ENCODE measurements at regions not wholly inside any gene's neighbourhood (a gene's known extent, or its start where the extent isn't known, plus 50 kb on each side); places are given as distances from the start of the nearest gene placed in this dataset.

DNA sequence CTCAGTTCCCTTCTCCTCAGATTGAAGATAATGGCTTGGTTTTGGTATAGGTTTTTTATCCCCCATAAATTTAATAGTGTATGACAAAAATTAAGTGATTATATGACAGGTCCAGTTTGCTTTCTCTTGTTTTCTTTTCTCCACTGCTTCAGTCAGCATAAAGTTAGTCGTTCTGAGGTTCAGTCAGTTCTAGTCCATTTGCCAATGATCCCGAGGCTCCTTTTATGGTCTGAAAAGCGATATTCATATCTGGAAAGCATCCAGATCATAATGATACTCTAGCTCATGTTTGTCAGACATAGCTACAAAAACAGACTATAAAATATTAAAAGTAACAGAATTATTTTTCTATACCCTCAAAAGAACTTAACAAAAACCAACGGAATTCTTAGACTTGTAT lies 67.1 kb upstream of the SLC38A4 start:
- no peak overlapping the region for H3K4me3 Mint-ChIP-seq
- H3K4me1 Mint-ChIP-seq, result no peaks in the 10 kb centered on the region
- no peak for TF ChIP-seq CTCF (IDR thresholded peaks at IDR 0.05)
- H3K36me3 Mint-ChIP-seq (ENCODE audit: low read depth), result no peaks in the 10 kb centered on the region
- no peak overlapping the region for H3K27ac Mint-ChIP-seq
- DNase-seq, result no peak
- peaks cover 4% of the 10 kb centered on the region for H3K9me3 Mint-ChIP-seq
- peaks cover 11% of the 10 kb centered on the region for H3K27me3 Mint-ChIP-seq (ENCODE audit: low read depth, poor library complexity)

GRCh38 chr12:46893434-46893833 lies 67.6 kb upstream of the SLC38A4 start:
- TF ChIP-seq CTCF (IDR thresholded peaks at IDR 0.05), result no peak
- H3K9me3 Mint-ChIP-seq, result peaks cover 4% of the 10 kb centered on the region
- H3K4me3 Mint-ChIP-seq, result no peak overlapping the region

DNA sequence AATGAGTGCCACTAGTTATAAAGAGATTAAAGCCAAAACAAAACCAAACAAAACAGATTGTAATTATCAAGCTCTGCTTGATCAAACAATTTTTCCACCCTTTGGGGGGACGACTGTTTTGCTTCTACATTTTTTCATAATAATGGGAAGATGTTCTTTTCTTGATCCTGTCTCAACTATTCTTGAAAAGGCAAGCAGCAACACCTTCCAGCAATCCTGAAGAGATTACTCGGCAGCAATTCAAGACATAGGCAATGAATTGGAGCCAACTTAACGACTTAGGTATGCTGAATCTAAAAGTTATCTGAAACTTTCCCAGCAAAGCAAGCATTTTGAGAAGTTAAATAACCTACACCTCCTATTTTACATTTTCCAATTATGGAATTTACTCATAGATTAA lies 69.9 kb upstream of the SLC38A4 start:
- Mint-ChIP-seq H3K27ac (no peak overlapping the region), H3K4me1 (no peaks in the 10 kb centered on the region), H3K36me3 (ENCODE audit: low read depth) (no peaks in the 10 kb centered on the region), H3K4me3 (no peak overlapping the region), H3K9me3 (no peaks in the 10 kb centered on the region), H3K27me3 (ENCODE audit: low read depth, poor library complexity) (peaks cover 8% of the 10 kb centered on the region)
- no peak for DNase-seq
- no peak for TF ChIP-seq CTCF (IDR thresholded peaks at IDR 0.05)

More at GRCh38 chr12:46893434-46893833, 67.6 kb upstream of the SLC38A4 start:
- H3K4me1 Mint-ChIP-seq, result no peaks in the 10 kb centered on the region
- no peak for DNase-seq
- H3K36me3 Mint-ChIP-seq (ENCODE audit: low read depth), result no peaks in the 10 kb centered on the region
- peaks cover 8% of the 10 kb centered on the region for H3K27me3 Mint-ChIP-seq (ENCODE audit: low read depth, poor library complexity)
- no peak overlapping the region for H3K27ac Mint-ChIP-seq

GRCh38 chr12:46896680-46897079 lies 70.9 kb upstream of the SLC38A4 start:
- no peaks in the 10 kb centered on the region for H3K4me1 Mint-ChIP-seq

GRCh38 chr12:46898152-46898931 lies 72.5 kb upstream of the SLC38A4 start:
- Mint-ChIP-seq H3K4me3 (no peak overlapping the region), H3K4me1 (no peaks in the 10 kb centered on the region), H3K27me3 (ENCODE audit: low read depth, poor library complexity) (peaks cover 8% of the 10 kb centered on the region), H3K36me3 (ENCODE audit: low read depth) (no peaks in the 10 kb centered on the region), H3K27ac (no peak overlapping the region), H3K9me3 (no peaks in the 10 kb centered on the region)
- no peak for DNase-seq
- TF ChIP-seq CTCF (IDR thresholded peaks at IDR 0.05), result no peak

More at GRCh38 chr12:46896680-46897079, 70.9 kb upstream of the SLC38A4 start:
- no peak for DNase-seq
- H3K36me3 Mint-ChIP-seq (ENCODE audit: low read depth), result no peaks in the 10 kb centered on the region
- H3K4me3 Mint-ChIP-seq, result no peak overlapping the region
- no peak for TF ChIP-seq CTCF (IDR thresholded peaks at IDR 0.05)
- peaks cover 12% of the 10 kb centered on the region for H3K27me3 Mint-ChIP-seq (ENCODE audit: low read depth, poor library complexity)
- no peaks in the 10 kb centered on the region for H3K9me3 Mint-ChIP-seq
- H3K27ac Mint-ChIP-seq, result no peak overlapping the region

- no peak for DNase-seq
- Mint-ChIP-seq H3K9me3 (no peaks in the 10 kb centered on the region), H3K4me1 (no peaks in the 10 kb centered on the region), H3K36me3 (ENCODE audit: low read depth) (no peaks in the 10 kb centered on the region), H3K27me3 (ENCODE audit: low read depth, poor library complexity) (peaks cover 7% of the 10 kb centered on the region), H3K27ac (no peak overlapping the region), H3K4me3 (no peak overlapping the region)
- no peak for TF ChIP-seq CTCF (IDR thresholded peaks at IDR 0.05)
Observed at GRCh38 chr12:46898989-46899388, 73.2 kb upstream of the SLC38A4 start.
